UCSD-AML1 (cell line): ENCODE measurements at regions not wholly inside any gene's neighbourhood (a gene's known extent, or its start where the extent isn't known, plus 50 kb on each side); places are given as distances from the start of the nearest gene placed in this dataset.
"Not testable (repeated sequence)": the region's sequence is repeated elsewhere in the genome, so short reads cannot be mapped to it uniquely, and the experiment has no call there.

Source experiments
- DNase-seq: peaks from one replicate; lab custom pipeline; 2025; ENCODE audit not compliant: unreplicated experiment; lab: John Stamatoyannopoulos, UW

GRCh38 chr9:71632776-71633175, 135.5 kb downstream of the CEMIP2 start:
- DNase-seq: no peak

- peak; percentile 27 for DNase-seq
Measured at GRCh38 chr9:71630377-71630995, 137.8 kb downstream of the CEMIP2 start.

GRCh38 chr9:71629578-71630215, 138.6 kb downstream of the CEMIP2 start:
- DNase-seq: peak; percentile 10

GRCh38 chr9:71628247-71628646, 140.1 kb downstream of the CEMIP2 start:
- DNase-seq: no peak

GRCh38 chr9:71627537-71627936, 140.8 kb downstream of the CEMIP2 start:
- DNase-seq: no peak

- DNase-seq: no peak
Measured at GRCh38 chr9:71626395-71626794, 141.9 kb downstream of the CEMIP2 start.

GRCh38 chr9:71624728-71625127, 143.6 kb downstream of the CEMIP2 start:
- no peak for DNase-seq

- no peak for DNase-seq
Measured at GRCh38 chr9:71620746-71621145, 147.6 kb downstream of the CEMIP2 start.

- DNase-seq: no peak
Measured at GRCh38 chr9:71620331-71620730, 148.0 kb downstream of the CEMIP2 start.

- no peak for DNase-seq
Measured at GRCh38 chr9:71619926-71620325, 148.4 kb downstream of the CEMIP2 start.

- DNase-seq: no peak
Measured at GRCh38 chr9:71614409-71615010, 153.8 kb downstream of the CEMIP2 start.

- no peak for DNase-seq
Measured at GRCh38 chr9:71612889-71613288, 155.4 kb downstream of the CEMIP2 start.

GRCh38 chr9:71609448-71609830, 158.9 kb downstream of the CEMIP2 start:
- DNase-seq: no peak

- no peak for DNase-seq
Measured at GRCh38 chr9:71608825-71609447, 159.4 kb downstream of the CEMIP2 start.

- DNase-seq: no peak
Measured at GRCh38 chr9:71608021-71608420, 160.3 kb downstream of the CEMIP2 start.

- no peak for DNase-seq
Measured at GRCh38 chr9:71607461-71607881, 160.8 kb downstream of the CEMIP2 start.

- peak; percentile 53 for DNase-seq
Measured at GRCh38 chr9:71604197-71605063, 163.9 kb downstream of the CEMIP2 start.

GRCh38 chr9:71602652-71603051, 165.7 kb downstream of the CEMIP2 start:
- DNase-seq: no peak

- DNase-seq: not testable (repeated sequence)
Measured at GRCh38 chr9:71595762-71596161, 172.6 kb downstream of the CEMIP2 start.

GRCh38 chr9:71594541-71594940, 173.8 kb downstream of the CEMIP2 start:
- DNase-seq: no peak

GRCh38 chr9:71592400-71592799, 175.9 kb downstream of the CEMIP2 start:
- no peak for DNase-seq
